RWPE2 (cell line): ENCODE measurements at regions not wholly inside any gene's neighbourhood (a gene's known extent, or its start where the extent isn't known, plus 50 kb on each side); places are given as distances from the start of the nearest gene placed in this dataset.
"Not testable (repeated sequence)": the region's sequence is repeated elsewhere in the genome, so short reads cannot be mapped to it uniquely, and the experiment has no call there.

Experiments used
- ATAC-seq: fragments of 200-7000 bp; cut with Tn5 transposase; 3 replicates; pipeline ENCODE4 v1.9.1; 2021; ENCODE audit warnings: low read depth
- DNase-seq: peaks from one replicate; pipeline ENCODE4 v3.0.0-alpha.2; 2020; ENCODE audit warnings: low spot score
- H3K27ac ChIP-seq: fragments of 450-650 bp; 2 replicates; pipeline ENCODE4 v1.5.1; 2017; ENCODE audit warnings: mild to moderate bottlenecking; ENCODE audit not compliant: poor library complexity, severe bottlenecking
- H3K27me3 ChIP-seq: fragments of 250-450 bp; sonication (Bioruptor Pico); 2 replicates; pipeline ENCODE4 v1.5.1; 2021; ENCODE audit warnings: mild to moderate bottlenecking, moderate library complexity; ENCODE audit not compliant: insufficient read depth, poor library complexity, severe bottlenecking
- H3K36me3 ChIP-seq: fragments of 250-450 bp; sonication (Bioruptor Pico); 2 replicates; pipeline ENCODE4 v1.5.1; 2020; ENCODE audit warnings: low read depth, mild to moderate bottlenecking, moderate library complexity
- H3K4me1 ChIP-seq: fragments of 250-450 bp; sonication (Bioruptor Pico); 2 replicates; pipeline ENCODE4 v1.5.1; 2021; ENCODE audit warnings: mild to moderate bottlenecking, moderate library complexity; ENCODE audit not compliant: insufficient read depth, poor library complexity, severe bottlenecking
- H3K4me3 ChIP-seq: fragments of 250-450 bp; sonication (Bioruptor Pico); 2 replicates; pipeline ENCODE4 v1.5.1; 2021; ENCODE audit warnings: mild to moderate bottlenecking, moderate library complexity; ENCODE audit not compliant: severe bottlenecking
- H3K9me3 ChIP-seq: fragments of 250-450 bp; sonication (Bioruptor Pico); 2 replicates; pipeline ENCODE4 v1.5.1; 2021; ENCODE audit warnings: mild to moderate bottlenecking, moderate library complexity; ENCODE audit not compliant: severe bottlenecking
- CTCF ChIP-seq: fragments of 450-650 bp; IDR thresholded peaks from one replicate; pipeline ENCODE4 v1.5.1; 2017; ENCODE audit warnings: mild to moderate bottlenecking, moderate library complexity; ENCODE audit not compliant: poor library complexity, severe bottlenecking

GRCh38 chr18:76046221-76046620 is 448.8 kb downstream of the ZNF516 start:
- no peak for DNase-seq
- Histone ChIP-seq H3K27ac (no peak overlapping the region), H3K9me3 (no peaks in the 10 kb centered on the region), H3K27me3 (no peaks in the 10 kb centered on the region), H3K4me1 (no peaks in the 10 kb centered on the region), H3K4me3 (no peak overlapping the region), H3K36me3 (no peaks in the 10 kb centered on the region)
- no peak for ATAC-seq
- TF ChIP-seq CTCF = no peak

GRCh38 chr18:76042511-76042910 is 452.5 kb downstream of the ZNF516 start:
- ATAC-seq = no peak

GRCh38 chr18:76018210-76018609 is 476.8 kb downstream of the ZNF516 start:
- DNase-seq = no peak
- Histone ChIP-seq H3K9me3 (no peaks in the 10 kb centered on the region), H3K36me3 (no peaks in the 10 kb centered on the region), H3K4me3 (no peak overlapping the region), H3K27me3 (no peaks in the 10 kb centered on the region), H3K27ac (no peak overlapping the region), H3K4me1 (no peaks in the 10 kb centered on the region)
- ATAC-seq = no peak
- no peak for TF ChIP-seq CTCF

More at GRCh38 chr18:76042511-76042910, 452.5 kb downstream of the ZNF516 start:
- DNase-seq = no peak
- no peaks in the 10 kb centered on the region for H3K4me1 ChIP-seq
- H3K36me3 ChIP-seq = no peaks in the 10 kb centered on the region
- no peak overlapping the region for H3K4me3 ChIP-seq
- no peaks in the 10 kb centered on the region for H3K9me3 ChIP-seq
- TF ChIP-seq CTCF = no peak
- no peaks in the 10 kb centered on the region for H3K27me3 ChIP-seq
- H3K27ac ChIP-seq = no peak overlapping the region

- DNase-seq = no peak
- no peak overlapping the region for H3K4me3 ChIP-seq
- H3K27ac ChIP-seq = no peak overlapping the region
- H3K9me3 ChIP-seq = no peaks in the 10 kb centered on the region
- no peak for TF ChIP-seq CTCF
- ATAC-seq = no peak
- H3K27me3 ChIP-seq = no peaks in the 10 kb centered on the region
- H3K4me1 ChIP-seq = no peaks in the 10 kb centered on the region
- H3K36me3 ChIP-seq = no peaks in the 10 kb centered on the region
Measured at GRCh38 chr18:76013057-76013456, 482.0 kb downstream of the ZNF516 start.

- H3K36me3 ChIP-seq = no peaks in the 10 kb centered on the region
- ATAC-seq = 0 out of 3 replicates have a peak, but pooled peaks have one; percentile 29
- H3K4me3 ChIP-seq = no peak overlapping the region
- DNase-seq = no peak
- no peak for TF ChIP-seq CTCF
- no peak overlapping the region for H3K27ac ChIP-seq
- no peaks in the 10 kb centered on the region for H3K4me1 ChIP-seq
- no peaks in the 10 kb centered on the region for H3K27me3 ChIP-seq
- no peaks in the 10 kb centered on the region for H3K9me3 ChIP-seq
Measured at GRCh38 chr18:76005632-76006208, 489.3 kb downstream of the ZNF516 start.

DNA sequence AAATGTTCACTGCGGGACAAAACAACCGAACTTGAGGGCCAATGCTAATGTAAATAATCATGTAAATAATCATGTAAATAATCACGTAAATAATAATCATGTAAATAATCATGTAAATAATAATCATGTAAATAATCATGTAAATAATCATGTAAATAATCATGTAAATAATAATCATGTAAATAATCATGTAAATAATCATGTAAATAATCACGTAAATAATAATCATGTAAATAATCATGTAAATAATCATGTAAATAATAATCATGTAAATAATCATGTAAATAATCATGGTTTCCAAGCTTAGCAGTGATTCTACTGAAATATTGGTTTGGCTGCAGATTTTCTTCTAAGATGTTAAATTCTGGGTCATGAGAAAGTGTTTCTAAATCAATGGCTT is 507.1 kb downstream of the ZNF516 start:
- not testable (repeated sequence) for ATAC-seq

More for the DNA sequence above, 507.1 kb downstream of the ZNF516 start:
- H3K36me3 ChIP-seq, H3K27me3 ChIP-seq, H3K27ac ChIP-seq, H3K9me3 ChIP-seq, H3K4me3 ChIP-seq, H3K4me1 ChIP-seq, DNase-seq: not testable (repeated sequence)
